PC-3 (cell line): ENCODE measurements at regions not wholly inside any gene's neighbourhood (a gene's known extent, or its start where the extent isn't known, plus 50 kb on each side); places are given as distances from the start of the nearest gene placed in this dataset.
A peak's percentile ranks its signal among the peaks of the same experiment; 100 is the strongest.

ENCODE experiments used
- ATAC-seq: fragments of 200-7000 bp; cut with Tn5 transposase; 2 replicates; pipeline ENCODE4 v1.9.1; 2020; ENCODE audit warnings: mild to moderate bottlenecking, moderate library complexity
- BruUV-seq: library from RNA; stranded (reverse); fragments of 400-500 nt; replicated peaks from 2 replicates; lab custom pipeline; 2021; lab: Mats Ljungman, UMichigan
- CTCF ChIA-PET: fragments of 300-600 bp; sonication (Branson Sonifier 250); formaldehyde crosslinking; loops from one replicate; lab custom pipeline; 2022; ENCODE audit warnings: antibody characterized with exemption; lab: Charles Lee
- POLR2A ChIA-PET: fragments of 300-600 bp; sonication (Branson Sonifier 250); formaldehyde crosslinking; loops from one replicate; lab custom pipeline; 2022; ENCODE audit warnings: antibody characterized with exemption; ENCODE audit not compliant: unreplicated experiment; lab: Charles Lee
- DNase-seq: peaks from one replicate; pipeline ENCODE4 v3.0.0-alpha.2; 2015
- H2AFZ ChIP-seq: fragments of 300-600 bp; sonication (generic); 2 replicates; pipeline ENCODE4 v1.6.0; 2016; ENCODE audit warnings: antibody characterized with exemption, low read length
- H3F3A ChIP-seq: fragments of 300-600 bp; sonication (generic); one replicate; pipeline ENCODE4 v1.6.0; 2017; ENCODE audit warnings: antibody characterized with exemption, low read length, control low read depth, mild to moderate bottlenecking; ENCODE audit not compliant: unreplicated experiment
- H3K27ac ChIP-seq: fragments of 300-600 bp; sonication (generic); 2 replicates; pipeline ENCODE4 v1.5.1; 2016; ENCODE audit warnings: mild to moderate bottlenecking, low read length
- H3K27me3 ChIP-seq: fragments of 300-600 bp; sonication (generic); 2 replicates; pipeline ENCODE4 v1.6.1; 2016; ENCODE audit warnings: low read length, mixed read lengths
- H3K36me3 ChIP-seq: fragments of 300-600 bp; sonication (generic); 2 replicates; pipeline ENCODE4 v1.6.1; 2016; ENCODE audit warnings: low read depth, mixed run types, low read length, mixed read lengths
- H3K4me1 ChIP-seq: fragments of 300-600 bp; sonication (generic); 2 replicates; pipeline ENCODE4 v1.5.1; 2016; ENCODE audit warnings: low read length; ENCODE audit not compliant: insufficient read depth
- H3K4me2 ChIP-seq: fragments of 300-600 bp; sonication (generic); 2 replicates; pipeline ENCODE4 v1.6.0; 2016; ENCODE audit warnings: low read length
- H3K4me3 ChIP-seq: fragments of 300-600 bp; sonication (generic); 2 replicates; pipeline ENCODE4 v1.5.1; 2016; ENCODE audit warnings: mild to moderate bottlenecking, low read length, mixed read lengths
- H3K79me2 ChIP-seq: fragments of 300-600 bp; sonication (generic); 2 replicates; pipeline ENCODE4 v1.6.1; 2017; ENCODE audit warnings: low read length, mixed read lengths
- H3K9ac ChIP-seq: fragments of 300-600 bp; sonication (generic); 2 replicates; pipeline ENCODE4 v1.6.0; 2016; ENCODE audit warnings: mild to moderate bottlenecking, low read length
- H3K9me2 ChIP-seq: fragments of 300-600 bp; sonication (generic); replicated peaks from 2 replicates; pipeline ENCODE4 v1.6.1; 2016; ENCODE audit warnings: mixed run types, low read length, mixed read lengths
- H3K9me3 ChIP-seq: fragments of 300-600 bp; sonication (generic); 2 replicates; pipeline ENCODE4 v1.6.1; 2016; ENCODE audit warnings: low read length, mixed read lengths
- H4K20me1 ChIP-seq: fragments of 300-600 bp; sonication (generic); 2 replicates; pipeline ENCODE4 v1.6.1; 2016; ENCODE audit warnings: low read length, mixed read lengths
- CTCF ChIP-seq: fragments of 300-600 bp; sonication (generic); conservative IDR thresholded peaks from 2 replicates; pipeline ENCODE4 v1.5.1; 2017; ENCODE audit warnings: antibody characterized with exemption, low read depth, mild to moderate bottlenecking, low read length
- EZH2 ChIP-seq: fragments of 300-600 bp; sonication (generic); IDR thresholded peaks from one replicate; pipeline ENCODE4 v1.6.1; 2017; ENCODE audit warnings: antibody characterized with exemption, mild to moderate bottlenecking, low read length; ENCODE audit not compliant: unreplicated experiment
- EZH2phosphoT487 ChIP-seq: fragments of 300-600 bp; sonication (generic); IDR thresholded peaks from 2 replicates; pipeline ENCODE4 v1.6.1; 2018; ENCODE audit warnings: mild to moderate bottlenecking, antibody characterized with exemption, low read length, borderline replicate concordance
- intact Hi-C: fragments of 100-400 bp; cut with micrococcal nuclease; formaldehyde crosslinking; loops from 2 replicates; pipeline ENCODE4 v1.9.0; 2023

GRCh38 chr18:28823506-28824182, 646.7 kb upstream of the CDH2 start:
- Histone ChIP-seq H3K9me3 (no peaks in the 10 kb centered on the region), H3K4me3 (no peak overlapping the region), H3K27ac (no peak overlapping the region), H3K4me1 (peaks cover 5% of the 10 kb centered on the region; the same call in 1 of the 2 replicates), H3K27me3 (no peaks in the 10 kb centered on the region), H3K36me3 (no peaks in the 10 kb centered on the region), H3F3A (no peaks in the 10 kb centered on the region), H4K20me1 (no peaks in the 10 kb centered on the region), H3K9me2 (no peaks in the 10 kb centered on the region), H2AFZ (no peak overlapping the region), H3K4me2 (no peak overlapping the region), H3K79me2 (no peaks in the 10 kb centered on the region), H3K9ac (no peak overlapping the region)
- DNase-seq: peak; percentile 57
- ChIA-PET CTCF (no interaction called here), POLR2A (no interaction called here)
- TF ChIP-seq CTCF (no peak), EZH2 (no peak), EZH2phosphoT487 (no peak)
- intact Hi-C loops: no loop called here
- BruUV-seq: no TSS peak
- ATAC-seq: no peak

- Histone ChIP-seq H3K4me2 (no peak overlapping the region), H3K9ac (no peak overlapping the region), H3K4me1 (no peaks in the 10 kb centered on the region), H3K79me2 (no peaks in the 10 kb centered on the region), H4K20me1 (no peaks in the 10 kb centered on the region), H3F3A (no peaks in the 10 kb centered on the region), H2AFZ (no peak overlapping the region), H3K36me3 (no peaks in the 10 kb centered on the region), H3K9me3 (no peaks in the 10 kb centered on the region), H3K27ac (no peak overlapping the region), H3K27me3 (no peaks in the 10 kb centered on the region), H3K9me2 (no peaks in the 10 kb centered on the region), H3K4me3 (no peak overlapping the region)
- TF ChIP-seq CTCF: no peak
- TF ChIP-seq EZH2: no peak
- TF ChIP-seq EZH2phosphoT487: no peak
- CTCF ChIA-PET: no interaction called here
- DNase-seq (no peak), ATAC-seq (no peak)
- intact Hi-C loops: no loop called here
- POLR2A ChIA-PET: no interaction called here
- BruUV-seq: no TSS peak
These were observed 643.4 kb upstream of the CDH2 start for GRCh38 chr18:28820353-28820752.

- H2AFZ ChIP-seq: no peak overlapping the region
- no peaks in the 10 kb centered on the region for H3K9me2 ChIP-seq
- no peaks in the 10 kb centered on the region for H4K20me1 ChIP-seq
- CTCF ChIA-PET: no interaction called here
- H3K4me1 ChIP-seq: peaks cover 14% of the 10 kb centered on the region
- POLR2A ChIA-PET: no interaction called here
- DNase-seq (no peak), ATAC-seq (no peak)
- H3K27me3 ChIP-seq: no peaks in the 10 kb centered on the region
- no peaks in the 10 kb centered on the region for H3F3A ChIP-seq
- no peak overlapping the region for H3K27ac ChIP-seq
- H3K79me2 ChIP-seq: no peaks in the 10 kb centered on the region
- intact Hi-C loops: loop anchor here (10.0 kb wide), 1 partner anchor 349 kb away; no protein-coding TSS in a partner anchor
- H3K36me3 ChIP-seq: no peaks in the 10 kb centered on the region
- TF ChIP-seq EZH2: no peak
- TF ChIP-seq CTCF: no peak
- TF ChIP-seq EZH2phosphoT487: no peak
- H3K9ac ChIP-seq: no peak overlapping the region
- H3K4me2 ChIP-seq: no peak overlapping the region
- no peak overlapping the region for H3K4me3 ChIP-seq
- H3K9me3 ChIP-seq: no peaks in the 10 kb centered on the region
- no TSS peak for BruUV-seq
These were observed 639.2 kb upstream of the CDH2 start for GRCh38 chr18:28816155-28816554.
